GM13976 (cell line): ENCODE measurements at regions not wholly inside any gene's neighbourhood (a gene's known extent, or its start where the extent isn't known, plus 50 kb on each side); places are given as distances from the start of the nearest gene placed in this dataset.

Source experiments
- DNase-seq: peaks from one replicate; pipeline ENCODE4 v3.0.0; 2012; ENCODE audit warnings: low spot score
- in situ Hi-C: fragments of 300-500 bp; cut with MboI; formaldehyde crosslinking; loops from one replicate; pipeline ENCODE4 v1.12.0; 2022; ENCODE audit warnings: low sequenced_read_pairs, mixed read lengths, inconsistent platforms; ENCODE audit not compliant: unreplicated experiment
- TF ChIP-seq, protein P1 (sequence below): IDR thresholded peaks from 2 replicates; pipeline ENCODE4 v1.5.1; 2012; ENCODE audit warnings: borderline replicate concordance, mild to moderate bottlenecking; ENCODE audit not compliant: insufficient read depth; ENCODE audit errors: extremely low read depth, missing control alignments, control extremely low read depth

DNA sequence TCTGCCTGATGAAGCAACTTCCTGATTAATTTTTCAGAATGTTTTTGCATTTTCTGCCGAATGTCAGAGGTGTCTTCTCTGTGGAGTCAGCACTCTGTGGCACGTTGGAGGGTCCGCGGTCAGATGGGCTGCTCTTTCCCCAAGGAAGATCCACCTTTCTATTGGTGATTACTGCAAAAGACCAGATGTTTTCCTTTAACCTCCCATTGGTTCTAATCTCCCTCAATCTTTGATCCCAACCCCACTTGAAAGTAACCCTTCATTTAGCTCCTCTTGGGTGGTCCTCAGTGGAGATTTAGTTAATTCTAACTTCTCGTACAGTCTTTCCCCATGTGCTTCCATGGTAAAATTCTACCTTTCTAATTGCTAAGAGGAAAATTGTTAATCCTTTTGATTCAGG is 397.7 kb upstream of the DDHD1 start:
- no peak for DNase-seq
- in situ Hi-C loops: no loop called here
- TF ChIP-seq, protein P1, sequence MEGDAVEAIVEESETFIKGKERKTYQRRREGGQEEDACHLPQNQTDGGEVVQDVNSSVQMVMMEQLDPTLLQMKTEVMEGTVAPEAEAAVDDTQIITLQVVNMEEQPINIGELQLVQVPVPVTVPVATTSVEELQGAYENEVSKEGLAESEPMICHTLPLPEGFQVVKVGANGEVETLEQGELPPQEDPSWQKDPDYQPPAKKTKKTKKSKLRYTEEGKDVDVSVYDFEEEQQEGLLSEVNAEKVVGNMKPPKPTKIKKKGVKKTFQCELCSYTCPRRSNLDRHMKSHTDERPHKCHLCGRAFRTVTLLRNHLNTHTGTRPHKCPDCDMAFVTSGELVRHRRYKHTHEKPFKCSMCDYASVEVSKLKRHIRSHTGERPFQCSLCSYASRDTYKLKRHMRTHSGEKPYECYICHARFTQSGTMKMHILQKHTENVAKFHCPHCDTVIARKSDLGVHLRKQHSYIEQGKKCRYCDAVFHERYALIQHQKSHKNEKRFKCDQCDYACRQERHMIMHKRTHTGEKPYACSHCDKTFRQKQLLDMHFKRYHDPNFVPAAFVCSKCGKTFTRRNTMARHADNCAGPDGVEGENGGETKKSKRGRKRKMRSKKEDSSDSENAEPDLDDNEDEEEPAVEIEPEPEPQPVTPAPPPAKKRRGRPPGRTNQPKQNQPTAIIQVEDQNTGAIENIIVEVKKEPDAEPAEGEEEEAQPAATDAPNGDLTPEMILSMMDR: no peak

DNA sequence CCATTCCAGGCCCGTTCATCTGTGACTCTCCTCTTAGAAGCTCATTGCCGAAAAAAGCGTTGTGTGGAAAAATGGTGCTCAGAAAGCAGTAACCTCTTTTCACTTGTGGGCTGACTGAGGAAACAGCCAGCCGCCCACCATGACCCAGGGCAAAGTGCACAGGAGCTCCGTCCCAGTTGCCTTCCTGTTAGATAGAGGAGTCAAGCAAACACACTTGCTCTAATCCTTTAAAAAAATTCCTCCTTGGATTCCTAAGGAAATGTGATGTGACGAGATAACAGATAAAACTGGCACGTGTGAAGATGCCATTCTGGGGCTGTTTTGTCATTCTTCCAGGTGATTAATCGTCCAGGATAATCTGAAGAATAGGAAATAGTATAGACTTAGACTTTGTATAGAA is 396.8 kb upstream of the DDHD1 start:
- DNase-seq: no peak
- in situ Hi-C loops: loop anchor here (25.0 kb wide), 1 partner anchor 787 kb away; no protein-coding TSS in a partner anchor
- TF ChIP-seq, protein P1: no peak

DNA sequence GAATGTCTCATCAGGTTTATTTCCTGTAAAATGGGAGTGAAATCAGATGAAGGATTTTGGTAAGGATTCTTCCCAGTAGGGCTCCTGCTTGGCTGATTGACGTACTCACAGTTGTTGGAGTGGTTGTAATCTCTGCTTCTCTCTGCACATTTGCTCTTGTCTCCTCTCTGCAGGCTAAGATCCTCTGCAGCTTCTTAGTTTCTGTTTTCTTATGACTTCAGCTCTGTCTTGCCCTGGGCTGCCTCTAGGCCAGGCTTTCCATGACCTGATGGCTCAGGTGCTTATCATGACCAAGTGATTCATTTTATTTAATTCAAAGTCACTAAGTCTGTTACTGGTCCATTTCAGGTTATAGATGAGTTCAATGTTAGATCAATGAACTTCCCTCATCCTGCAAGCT is 394.5 kb upstream of the DDHD1 start:
- peak; percentile 27 for DNase-seq
- TF ChIP-seq, protein P1: no peak
- in situ Hi-C loops: loop anchor here (25.0 kb wide), 1 partner anchor 790 kb away; no protein-coding TSS in a partner anchor

DNA sequence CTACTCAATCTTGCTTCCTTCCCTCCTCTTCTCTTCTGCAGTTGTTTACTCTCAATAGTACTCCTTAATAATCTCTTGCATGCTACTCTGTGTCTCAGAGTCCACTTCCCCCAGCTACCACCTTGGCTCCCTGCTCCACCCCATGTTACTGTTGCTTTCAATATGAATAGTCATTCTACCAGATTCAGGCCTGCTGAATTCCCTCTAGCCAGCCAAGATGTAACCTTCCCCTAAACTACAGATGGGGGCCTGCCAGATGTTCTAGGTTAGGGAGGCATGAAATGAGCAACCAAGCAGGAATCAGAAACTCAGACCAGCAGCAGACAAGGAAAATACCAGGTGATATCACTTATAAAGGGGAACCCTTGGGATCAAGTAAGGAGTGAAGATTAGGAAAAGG is 392.1 kb upstream of the DDHD1 start:
- TF ChIP-seq, protein P1: no peak
- peak; percentile 29 for DNase-seq
- in situ Hi-C loops: loop anchor here (25.0 kb wide), 1 partner anchor 792 kb away; no protein-coding TSS in a partner anchor

DNA sequence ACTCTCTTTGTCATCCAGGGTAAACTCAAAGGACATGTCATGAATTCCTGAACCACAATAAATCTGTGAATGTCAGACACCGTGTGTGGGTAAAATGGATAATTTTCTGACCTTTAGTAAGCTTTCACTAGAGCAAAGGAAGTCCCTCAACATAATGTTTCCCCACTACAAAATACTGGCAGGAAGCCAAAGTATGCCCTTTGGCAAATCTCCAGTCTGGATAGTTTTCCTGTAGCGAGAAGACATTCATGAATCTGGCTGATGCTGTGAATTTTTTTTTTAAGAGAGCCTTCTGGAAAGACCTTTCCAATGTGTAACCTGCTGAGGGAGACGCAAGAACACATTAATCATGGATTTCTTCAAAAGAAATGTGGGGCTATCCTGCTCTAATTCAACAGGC is 389.6 kb upstream of the DDHD1 start:
- DNase-seq: no peak
- TF ChIP-seq, protein P1: no peak
- in situ Hi-C loops: loop anchor here (25.0 kb wide), 1 partner anchor 795 kb away; no protein-coding TSS in a partner anchor

DNA sequence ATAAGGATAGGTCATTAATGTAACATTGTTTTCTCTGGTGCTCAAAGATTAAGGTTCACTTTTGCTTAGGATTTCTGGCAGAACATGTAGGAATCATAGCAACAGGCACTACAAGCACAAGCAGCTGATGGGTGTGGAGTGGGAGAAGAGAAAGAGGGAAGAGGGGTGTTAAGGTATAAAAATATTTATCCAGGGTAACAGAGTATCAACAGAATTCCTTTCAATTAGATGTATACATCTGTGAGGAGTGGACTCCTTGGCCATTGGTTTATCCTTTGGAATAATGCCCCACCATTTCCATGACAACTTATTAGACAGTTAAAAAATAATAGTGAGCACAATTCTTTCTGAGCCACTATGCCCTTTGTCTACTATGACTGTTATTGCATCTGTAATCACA is 388.3 kb upstream of the DDHD1 start:
- in situ Hi-C loops: loop anchor here (25.0 kb wide), 1 partner anchor 796 kb away; no protein-coding TSS in a partner anchor
- DNase-seq: no peak
- TF ChIP-seq, protein P1: no peak
